ENCODE measurements at regions not wholly inside any gene's neighbourhood (a gene's known extent, or its start where the extent isn't known, plus 50 kb on each side); places are given as distances from the start of the nearest gene placed in this dataset.
"Not testable (repeated sequence)": the region's sequence is repeated elsewhere in the genome, so short reads cannot be mapped to it uniquely, and the experiment has no call there.

GRCh38 chr9:78438780-78439179 is 141.9 kb downstream of the PSAT1 start:
- no peak for DNase-seq

GRCh38 chr9:78439190-78439865 is 142.4 kb downstream of the PSAT1 start:
- peak; percentile 27 for DNase-seq

GRCh38 chr9:78439866-78440830 is 143.2 kb downstream of the PSAT1 start:
- DNase-seq = no peak

- DNase-seq = no peak
Observed at GRCh38 chr9:78441396-78441795, 144.5 kb downstream of the PSAT1 start.

GRCh38 chr9:78441822-78442431 is 145.0 kb downstream of the PSAT1 start:
- DNase-seq = no peak

GRCh38 chr9:78442577-78442976 is 145.7 kb downstream of the PSAT1 start:
- not testable (repeated sequence) for DNase-seq

GRCh38 chr9:78443946-78444345 is 147.0 kb downstream of the PSAT1 start:
- DNase-seq = no peak

GRCh38 chr9:78448960-78449673 is 152.2 kb downstream of the PSAT1 start:
- DNase-seq = no peak

- DNase-seq = no peak
Observed at GRCh38 chr9:78453450-78453849, 156.5 kb downstream of the PSAT1 start.

GRCh38 chr9:78462611-78463010 is 165.7 kb downstream of the PSAT1 start:
- DNase-seq = no peak

GRCh38 chr9:78463750-78464149 is 166.8 kb downstream of the PSAT1 start:
- no peak for DNase-seq

- DNase-seq = no peak
Observed at GRCh38 chr9:78468231-78468630, 171.3 kb downstream of the PSAT1 start.

GRCh38 chr9:78468974-78469576 is 172.2 kb downstream of the PSAT1 start:
- no peak for DNase-seq

- no peak for DNase-seq
Observed at GRCh38 chr9:78470216-78470615, 173.3 kb downstream of the PSAT1 start.

GRCh38 chr9:78470741-78471140 is 173.8 kb downstream of the PSAT1 start:
- no peak for DNase-seq

GRCh38 chr9:78472111-78472510 is 175.2 kb downstream of the PSAT1 start:
- DNase-seq = no peak

GRCh38 chr9:78479441-78479840 is 182.5 kb downstream of the PSAT1 start:
- no peak for DNase-seq

- DNase-seq = no peak
Observed at GRCh38 chr9:78486661-78487060, 189.7 kb downstream of the PSAT1 start.

- no peak for DNase-seq
Observed at GRCh38 chr9:78490231-78490630, 193.3 kb downstream of the PSAT1 start.

GRCh38 chr9:78491402-78491801 is 194.5 kb downstream of the PSAT1 start:
- no peak for DNase-seq

- no peak for DNase-seq
Observed at GRCh38 chr9:78493166-78493742, 196.3 kb downstream of the PSAT1 start.

- no peak for DNase-seq
Observed at GRCh38 chr9:78502566-78502965, 205.6 kb downstream of the PSAT1 start.
